Neural progenitor cell (in vitro differentiated cells): ENCODE measurements at regions not wholly inside any gene's neighbourhood (a gene's known extent, or its start where the extent isn't known, plus 50 kb on each side); places are given as distances from the start of the nearest gene placed in this dataset.

ENCODE experiments used
- DNase-seq: peaks from one replicate; pipeline ENCODE4 v3.0.0-alpha.2; 2016; ENCODE audit warnings: low spot score
- H2AFZ ChIP-seq: fragments of 200-600 bp; sonication (generic); replicated peaks from 2 replicates; pipeline ENCODE4 v1.6.1; 2016; ENCODE audit warnings: antibody characterized with exemption
- H3F3A ChIP-seq: fragments of 200-600 bp; sonication (generic); 2 replicates; pipeline ENCODE4 v1.6.1; 2016; ENCODE audit warnings: antibody characterized with exemption, low read depth
- H3K27ac ChIP-seq: fragments of 200-600 bp; sonication (generic); 2 replicates; pipeline ENCODE4 v1.5.1; 2016; ENCODE audit warnings: mild to moderate bottlenecking
- H3K27me3 ChIP-seq: fragments of 200-600 bp; sonication (generic); 2 replicates; pipeline ENCODE4 v1.6.1; 2016; ENCODE audit warnings: mild to moderate bottlenecking, moderate library complexity
- H3K36me3 ChIP-seq: fragments of 200-600 bp; sonication (generic); 2 replicates; pipeline ENCODE4 v1.5.1; 2016
- H3K4me1 ChIP-seq: fragments of 200-600 bp; sonication (generic); 2 replicates; pipeline ENCODE4 v1.6.1; 2016; ENCODE audit warnings: mixed run types
- H3K4me2 ChIP-seq: fragments of 200-600 bp; sonication (generic); 2 replicates; pipeline ENCODE4 v1.6.1; 2016
- H3K4me3 ChIP-seq: fragments of 200-600 bp; sonication (generic); 2 replicates; pipeline ENCODE4 v1.5.1; 2016
- H3K79me2 ChIP-seq: fragments of 200-600 bp; sonication (generic); 2 replicates; pipeline ENCODE4 v1.6.1; 2016; ENCODE audit warnings: low read depth
- H3K9ac ChIP-seq: fragments of 200-600 bp; sonication (generic); 2 replicates; pipeline ENCODE4 v1.6.1; 2016
- H3K9me3 ChIP-seq: fragments of 200-600 bp; sonication (generic); 2 replicates; pipeline ENCODE4 v1.5.1; 2016; ENCODE audit warnings: low read depth
- H4K20me1 ChIP-seq: fragments of 200-600 bp; sonication (generic); 2 replicates; pipeline ENCODE4 v1.6.1; 2016; ENCODE audit warnings: low read depth
- H3K27ac Mint-ChIP-seq: 3 replicates; pipeline ENCODE4 v1.8.0; 2021; ENCODE audit warnings: mixed read lengths
- H3K27me3 Mint-ChIP-seq: 2 replicates; pipeline ENCODE4 v1.8.0; 2022; ENCODE audit warnings: low read depth, mild to moderate bottlenecking, inconsistent platforms, moderate library complexity, mixed read lengths; ENCODE audit not compliant: insufficient read depth
- H3K36me3 Mint-ChIP-seq: 3 replicates; pipeline ENCODE4 v1.8.0; 2021; ENCODE audit warnings: mixed read lengths
- H3K4me1 Mint-ChIP-seq: 3 replicates; pipeline ENCODE4 v1.8.0; 2021; ENCODE audit warnings: mixed read lengths
- H3K4me3 Mint-ChIP-seq: 3 replicates; pipeline ENCODE4 v1.8.0; 2021; ENCODE audit warnings: mild to moderate bottlenecking, moderate library complexity, mixed read lengths
- H3K9me3 Mint-ChIP-seq: 3 replicates; pipeline ENCODE4 v1.8.0; 2020; ENCODE audit warnings: mixed read lengths
- EZH2 ChIP-seq: fragments of 200-600 bp; sonication (generic); IDR thresholded peaks from 2 replicates; pipeline ENCODE4 v1.6.1; 2017; ENCODE audit warnings: antibody characterized with exemption, mild to moderate bottlenecking, moderate library complexity
- EZH2phosphoT487 ChIP-seq: fragments of 200-600 bp; sonication (generic); IDR thresholded peaks from 2 replicates; pipeline ENCODE4 v1.6.1; 2017; ENCODE audit warnings: antibody characterized with exemption
- TF ChIP-seq, protein P1 (sequence below): fragments of 200-600 bp; sonication (generic); IDR thresholded peaks from 2 replicates; pipeline ENCODE4 v1.5.1; 2017; ENCODE audit warnings: antibody characterized with exemption, mild to moderate bottlenecking

DNA sequence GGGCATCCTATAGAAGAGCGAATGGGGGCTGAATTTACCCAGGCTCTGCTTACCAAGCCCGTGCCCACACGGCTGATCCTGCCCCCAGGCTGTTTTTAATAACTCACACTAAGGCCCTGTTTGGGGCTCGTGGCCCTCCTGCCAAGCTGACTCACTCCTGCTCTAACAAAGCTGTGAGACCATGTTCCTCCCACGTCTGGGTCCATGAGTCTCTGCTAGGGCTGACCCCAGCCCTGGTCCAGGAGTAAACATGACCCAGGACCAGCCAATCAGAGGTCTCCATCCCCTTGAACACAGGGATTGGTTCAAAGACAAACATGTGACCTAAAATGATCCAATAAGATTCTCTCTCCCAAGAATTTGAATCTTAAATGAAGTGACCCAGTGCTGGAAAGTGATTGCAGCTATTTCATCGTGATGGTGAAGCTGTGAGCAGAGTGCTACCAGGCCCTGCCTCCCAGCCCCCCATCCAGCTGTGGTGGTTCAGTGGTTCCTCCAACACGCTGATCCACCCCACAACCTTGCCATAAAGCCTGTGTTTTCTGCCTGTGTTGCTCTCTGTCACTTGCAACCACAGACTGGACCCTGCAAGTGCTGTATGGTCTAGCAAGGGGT is 57.2 kb downstream of the C16orf82 start:
- H3F3A ChIP-seq, result no peaks in the 10 kb centered on the region
- Mint-ChIP-seq H3K36me3 (no peaks in the 10 kb centered on the region), H3K4me3 (no peak overlapping the region), H3K4me1 (no peaks in the 10 kb centered on the region), H3K27me3 (no peaks in the 10 kb centered on the region), H3K27ac (no peak overlapping the region), H3K9me3 (peaks cover 17% of the 10 kb centered on the region)
- no peaks in the 10 kb centered on the region for H3K27me3 ChIP-seq
- peaks cover 6% of the 10 kb centered on the region for H3K9me3 ChIP-seq
- H3K4me1 ChIP-seq, result no peaks in the 10 kb centered on the region
- H3K36me3 ChIP-seq, result no peaks in the 10 kb centered on the region
- no peak overlapping the region for H3K9ac ChIP-seq
- no peak for DNase-seq
- H4K20me1 ChIP-seq, result no peaks in the 10 kb centered on the region
- no peak overlapping the region for H2AFZ ChIP-seq
- H3K4me3 ChIP-seq, result no peak overlapping the region
- no peak overlapping the region for H3K4me2 ChIP-seq
- TF ChIP-seq, protein P1, sequence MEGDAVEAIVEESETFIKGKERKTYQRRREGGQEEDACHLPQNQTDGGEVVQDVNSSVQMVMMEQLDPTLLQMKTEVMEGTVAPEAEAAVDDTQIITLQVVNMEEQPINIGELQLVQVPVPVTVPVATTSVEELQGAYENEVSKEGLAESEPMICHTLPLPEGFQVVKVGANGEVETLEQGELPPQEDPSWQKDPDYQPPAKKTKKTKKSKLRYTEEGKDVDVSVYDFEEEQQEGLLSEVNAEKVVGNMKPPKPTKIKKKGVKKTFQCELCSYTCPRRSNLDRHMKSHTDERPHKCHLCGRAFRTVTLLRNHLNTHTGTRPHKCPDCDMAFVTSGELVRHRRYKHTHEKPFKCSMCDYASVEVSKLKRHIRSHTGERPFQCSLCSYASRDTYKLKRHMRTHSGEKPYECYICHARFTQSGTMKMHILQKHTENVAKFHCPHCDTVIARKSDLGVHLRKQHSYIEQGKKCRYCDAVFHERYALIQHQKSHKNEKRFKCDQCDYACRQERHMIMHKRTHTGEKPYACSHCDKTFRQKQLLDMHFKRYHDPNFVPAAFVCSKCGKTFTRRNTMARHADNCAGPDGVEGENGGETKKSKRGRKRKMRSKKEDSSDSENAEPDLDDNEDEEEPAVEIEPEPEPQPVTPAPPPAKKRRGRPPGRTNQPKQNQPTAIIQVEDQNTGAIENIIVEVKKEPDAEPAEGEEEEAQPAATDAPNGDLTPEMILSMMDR, result no peak
- TF ChIP-seq EZH2 (no peak), EZH2phosphoT487 (no peak)
- H3K79me2 ChIP-seq, result no peaks in the 10 kb centered on the region
- H3K27ac ChIP-seq, result no peak overlapping the region

DNA sequence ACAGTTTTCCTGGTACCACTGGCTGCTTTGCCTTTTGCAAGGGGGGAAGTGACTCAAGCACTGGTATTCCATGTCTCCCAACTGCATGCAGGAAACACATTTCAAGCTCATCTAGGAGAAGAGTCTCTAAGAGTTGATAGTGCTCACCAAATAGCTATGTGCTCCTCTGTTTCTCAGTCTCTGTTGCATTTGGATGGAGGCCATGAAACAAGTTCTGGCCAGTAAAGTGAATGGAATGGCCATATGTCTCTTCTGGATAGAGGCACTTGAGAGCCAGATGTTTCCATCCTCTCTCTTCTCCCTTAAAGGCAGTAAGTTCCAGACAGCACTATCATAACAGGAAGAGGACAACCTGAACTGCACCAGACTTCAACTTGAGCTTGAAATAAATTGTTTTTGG is 60.6 kb downstream of the C16orf82 start:
- H3K9me3 Mint-ChIP-seq, result peaks cover 16% of the 10 kb centered on the region

DNA sequence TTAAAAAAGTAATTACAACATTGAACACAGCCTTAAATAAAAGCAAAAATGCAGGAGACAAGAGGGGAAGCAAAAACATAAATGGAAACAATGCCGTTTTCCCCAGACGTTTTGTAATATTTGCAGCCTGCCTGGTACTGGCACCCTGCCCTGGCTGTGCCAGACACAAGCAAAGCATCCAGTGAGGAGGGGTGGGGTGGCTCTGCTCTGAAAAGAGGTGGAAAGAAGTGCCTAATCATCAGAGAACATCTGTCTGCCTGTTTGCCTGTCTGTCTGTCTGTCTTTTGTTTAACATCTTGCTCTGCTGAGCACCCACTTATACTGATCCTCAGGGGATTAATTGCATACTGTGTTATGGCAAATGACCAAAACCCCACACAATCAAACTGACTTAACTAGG is 62.7 kb downstream of the C16orf82 start:
- no peak for DNase-seq
- H2AFZ ChIP-seq, result no peak overlapping the region

More for the DNA sequence above, 60.6 kb downstream of the C16orf82 start:
- TF ChIP-seq EZH2phosphoT487, result no peak
- no peak for TF ChIP-seq EZH2
- TF ChIP-seq, protein P1, result no peak
- H3K79me2 ChIP-seq, result no peaks in the 10 kb centered on the region
- no peaks in the 10 kb centered on the region for H3F3A ChIP-seq
- H3K9ac ChIP-seq, result no peak overlapping the region
- H4K20me1 ChIP-seq, result no peaks in the 10 kb centered on the region
- H3K27me3 Mint-ChIP-seq, result peaks cover 6% of the 10 kb centered on the region
- H3K4me2 ChIP-seq, result no peak overlapping the region
- no peaks in the 10 kb centered on the region for H3K36me3 ChIP-seq
- no peak overlapping the region for H2AFZ ChIP-seq
- H3K4me3 ChIP-seq, result no peak overlapping the region
- no peak overlapping the region for H3K27ac Mint-ChIP-seq
- no peaks in the 10 kb centered on the region for H3K9me3 ChIP-seq
- H3K4me3 Mint-ChIP-seq, result no peak overlapping the region
- no peaks in the 10 kb centered on the region for H3K4me1 ChIP-seq
- H3K27me3 ChIP-seq, result no peaks in the 10 kb centered on the region
- no peak for DNase-seq
- no peaks in the 10 kb centered on the region for H3K4me1 Mint-ChIP-seq
- H3K36me3 Mint-ChIP-seq, result no peaks in the 10 kb centered on the region
- no peak overlapping the region for H3K27ac ChIP-seq

More for the DNA sequence above, 62.7 kb downstream of the C16orf82 start:
- Histone ChIP-seq H4K20me1 (no peaks in the 10 kb centered on the region), H3K9me3 (no peaks in the 10 kb centered on the region), H3K9ac (no peak overlapping the region), H3K4me2 (no peak overlapping the region), H3F3A (no peaks in the 10 kb centered on the region), H3K36me3 (no peaks in the 10 kb centered on the region), H3K27ac (no peak overlapping the region), H3K27me3 (no peaks in the 10 kb centered on the region), H3K79me2 (no peaks in the 10 kb centered on the region), H3K4me3 (no peak overlapping the region), H3K4me1 (no peaks in the 10 kb centered on the region)
- Mint-ChIP-seq H3K27me3 (peaks cover 6% of the 10 kb centered on the region), H3K36me3 (no peaks in the 10 kb centered on the region), H3K4me1 (no peaks in the 10 kb centered on the region), H3K27ac (no peak overlapping the region), H3K4me3 (no peak overlapping the region), H3K9me3 (peaks cover 14% of the 10 kb centered on the region)
- no peak for TF ChIP-seq EZH2
- TF ChIP-seq EZH2phosphoT487, result no peak
- TF ChIP-seq, protein P1, result no peak
